ENCODE measurements at regions not wholly inside any gene's neighbourhood (a gene's known extent, or its start where the extent isn't known, plus 50 kb on each side); places are given as distances from the start of the nearest gene placed in this dataset.

- Histone ChIP-seq H3K4me3 (ENCODE audit: low read depth in 1 of 3, low read length in 3 of 3) (no peak overlapping the region), H3K9ac (ENCODE audit: low read depth in 1 of 2, low read length in 2 of 2) (no peak overlapping the region), H3K9me3 (ENCODE audit: control insufficient read depth in 4 of 4, low read length in 3 of 4) (no peaks in the 10 kb centered on the region), H3K27ac (ENCODE audit: low read depth in 1 of 2, low read length in 2 of 2) (no peak overlapping the region), H3K36me3 (ENCODE audit: control insufficient read depth in 4 of 4, insufficient read depth in 3 of 4, low read depth in 1 of 4, low read length in 3 of 4) (no peaks in the 10 kb centered on the region), H3K27me3 (ENCODE audit: control insufficient read depth in 4 of 4, insufficient read depth in 4 of 4, low read length in 3 of 4) (no peaks in the 10 kb centered on the region), H3K4me1 (ENCODE audit: control insufficient read depth in 4 of 4, insufficient read depth in 4 of 4, low read length in 3 of 4) (no peaks in the 10 kb centered on the region)
- TF ChIP-seq ATF3 (IDR thresholded peaks at IDR 0.05) = no peak
- TF ChIP-seq, protein P1, sequence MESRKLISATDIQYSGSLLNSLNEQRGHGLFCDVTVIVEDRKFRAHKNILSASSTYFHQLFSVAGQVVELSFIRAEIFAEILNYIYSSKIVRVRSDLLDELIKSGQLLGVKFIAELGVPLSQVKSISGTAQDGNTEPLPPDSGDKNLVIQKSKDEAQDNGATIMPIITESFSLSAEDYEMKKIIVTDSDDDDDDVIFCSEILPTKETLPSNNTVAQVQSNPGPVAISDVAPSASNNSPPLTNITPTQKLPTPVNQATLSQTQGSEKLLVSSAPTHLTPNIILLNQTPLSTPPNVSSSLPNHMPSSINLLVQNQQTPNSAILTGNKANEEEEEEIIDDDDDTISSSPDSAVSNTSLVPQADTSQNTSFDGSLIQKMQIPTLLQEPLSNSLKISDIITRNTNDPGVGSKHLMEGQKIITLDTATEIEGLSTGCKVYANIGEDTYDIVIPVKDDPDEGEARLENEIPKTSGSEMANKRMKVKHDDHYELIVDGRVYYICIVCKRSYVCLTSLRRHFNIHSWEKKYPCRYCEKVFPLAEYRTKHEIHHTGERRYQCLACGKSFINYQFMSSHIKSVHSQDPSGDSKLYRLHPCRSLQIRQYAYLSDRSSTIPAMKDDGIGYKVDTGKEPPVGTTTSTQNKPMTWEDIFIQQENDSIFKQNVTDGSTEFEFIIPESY (IDR thresholded peaks at IDR 0.05) = no peak
- no peak for TF ChIP-seq RAD21 (IDR thresholded peaks at IDR 0.05)
- no peak for TF ChIP-seq GABPA (IDR thresholded peaks at IDR 0.05 in 1 of 2, conservative IDR thresholded peaks at IDR 0.05 in 1 of 2)
- TF ChIP-seq, protein P2, sequence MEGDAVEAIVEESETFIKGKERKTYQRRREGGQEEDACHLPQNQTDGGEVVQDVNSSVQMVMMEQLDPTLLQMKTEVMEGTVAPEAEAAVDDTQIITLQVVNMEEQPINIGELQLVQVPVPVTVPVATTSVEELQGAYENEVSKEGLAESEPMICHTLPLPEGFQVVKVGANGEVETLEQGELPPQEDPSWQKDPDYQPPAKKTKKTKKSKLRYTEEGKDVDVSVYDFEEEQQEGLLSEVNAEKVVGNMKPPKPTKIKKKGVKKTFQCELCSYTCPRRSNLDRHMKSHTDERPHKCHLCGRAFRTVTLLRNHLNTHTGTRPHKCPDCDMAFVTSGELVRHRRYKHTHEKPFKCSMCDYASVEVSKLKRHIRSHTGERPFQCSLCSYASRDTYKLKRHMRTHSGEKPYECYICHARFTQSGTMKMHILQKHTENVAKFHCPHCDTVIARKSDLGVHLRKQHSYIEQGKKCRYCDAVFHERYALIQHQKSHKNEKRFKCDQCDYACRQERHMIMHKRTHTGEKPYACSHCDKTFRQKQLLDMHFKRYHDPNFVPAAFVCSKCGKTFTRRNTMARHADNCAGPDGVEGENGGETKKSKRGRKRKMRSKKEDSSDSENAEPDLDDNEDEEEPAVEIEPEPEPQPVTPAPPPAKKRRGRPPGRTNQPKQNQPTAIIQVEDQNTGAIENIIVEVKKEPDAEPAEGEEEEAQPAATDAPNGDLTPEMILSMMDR (IDR thresholded peaks at IDR 0.05; ENCODE audit: low read depth, low read length, missing input control) = no peak
- TF ChIP-seq HNF4G (IDR thresholded peaks at IDR 0.05) = no peak
- 61% methylated on average over 9 of the region's 9 CpGs for WGBS
- DNase-seq (ENCODE audit: low spot score) = no peak
Measured at GRCh38 chr2:239647052-239647819, 246.4 kb upstream of the HDAC4 start.

DNA sequence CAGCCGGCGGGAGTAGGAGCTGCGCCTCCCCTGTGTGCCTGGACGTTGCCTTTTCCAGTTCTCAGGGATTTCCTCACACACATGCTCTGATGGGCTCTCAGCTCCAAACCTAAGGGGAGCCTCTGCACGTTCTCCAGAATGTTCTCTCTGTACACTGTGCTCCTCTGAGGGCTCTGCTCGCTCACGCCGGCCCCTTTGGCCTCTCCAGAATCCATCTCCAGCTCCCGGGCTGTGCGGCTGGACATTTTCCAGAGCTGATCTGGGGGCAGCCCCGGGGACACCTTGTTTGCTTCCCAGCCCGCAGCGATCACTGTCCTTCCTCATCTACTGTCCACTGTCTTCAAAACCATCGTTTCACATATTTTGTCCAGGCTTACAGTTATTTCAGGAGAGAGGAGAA is 245.4 kb upstream of the HDAC4 start:
- no peak for TF ChIP-seq SP1 (IDR thresholded peaks at IDR 0.05)
- no peak for TF ChIP-seq YY1 (IDR thresholded peaks at IDR 0.05)
- TF ChIP-seq, protein P2 (IDR thresholded peaks at IDR 0.05; ENCODE audit: low read depth, low read length, missing input control) = no peak
- TF ChIP-seq MAX (IDR thresholded peaks at IDR 0.05) = no peak
- no peak for TF ChIP-seq FOXA1 (IDR thresholded peaks at IDR 0.05)
- TF ChIP-seq, protein P1 (IDR thresholded peaks at IDR 0.05) = no peak
- TF ChIP-seq HNF4G (IDR thresholded peaks at IDR 0.05) = no peak
- TF ChIP-seq RXRA (IDR thresholded peaks at IDR 0.05) = no peak
- no peak for TF ChIP-seq JUND (IDR thresholded peaks at IDR 0.05)
- no peak for TF ChIP-seq EGR1 (IDR thresholded peaks at IDR 0.05; ENCODE audit: low read depth in 2 of 2)
- TF ChIP-seq GABPA (IDR thresholded peaks at IDR 0.05 in 1 of 2, conservative IDR thresholded peaks at IDR 0.05 in 1 of 2) = no peak
- TF ChIP-seq TAF1 (conservative IDR thresholded peaks at IDR 0.05) = no peak
- TF ChIP-seq REST (IDR thresholded peaks at IDR 0.05) = no peak
- no peak overlapping the region for H3K4me3 ChIP-seq (ENCODE audit: low read depth in 1 of 3, low read length in 3 of 3)
- no peaks in the 10 kb centered on the region for H3K9me3 ChIP-seq (ENCODE audit: control insufficient read depth in 4 of 4, low read length in 3 of 4)
- WGBS = 82% methylated on average over 14 of the region's 14 CpGs
- no peak overlapping the region for H3K9ac ChIP-seq (ENCODE audit: low read depth in 1 of 2, low read length in 2 of 2)
- H3K27ac ChIP-seq (ENCODE audit: low read depth in 1 of 2, low read length in 2 of 2) = no peak overlapping the region
- DNase-seq (ENCODE audit: low spot score) = no peak
- H3K4me1 ChIP-seq (ENCODE audit: control insufficient read depth in 4 of 4, insufficient read depth in 4 of 4, low read length in 3 of 4) = no peaks in the 10 kb centered on the region
- H3K36me3 ChIP-seq (ENCODE audit: control insufficient read depth in 4 of 4, insufficient read depth in 3 of 4, low read depth in 1 of 4, low read length in 3 of 4) = no peaks in the 10 kb centered on the region
- H3K27me3 ChIP-seq (ENCODE audit: control insufficient read depth in 4 of 4, insufficient read depth in 4 of 4, low read length in 3 of 4) = no peaks in the 10 kb centered on the region

Measured in liver (tissue), 8 donors.